ENCODE measurements at regions not wholly inside any gene's neighbourhood (a gene's known extent, or its start where the extent isn't known, plus 50 kb on each side); places are given as distances from the start of the nearest gene placed in this dataset.

GRCh38 chr12:3994500-3994899 lies 121.3 kb upstream of the PARP11 start:
- TF ChIP-seq SRF (IDR thresholded peaks at IDR 0.05; ENCODE audit: low read depth): no peak
- TF ChIP-seq, protein P1, sequence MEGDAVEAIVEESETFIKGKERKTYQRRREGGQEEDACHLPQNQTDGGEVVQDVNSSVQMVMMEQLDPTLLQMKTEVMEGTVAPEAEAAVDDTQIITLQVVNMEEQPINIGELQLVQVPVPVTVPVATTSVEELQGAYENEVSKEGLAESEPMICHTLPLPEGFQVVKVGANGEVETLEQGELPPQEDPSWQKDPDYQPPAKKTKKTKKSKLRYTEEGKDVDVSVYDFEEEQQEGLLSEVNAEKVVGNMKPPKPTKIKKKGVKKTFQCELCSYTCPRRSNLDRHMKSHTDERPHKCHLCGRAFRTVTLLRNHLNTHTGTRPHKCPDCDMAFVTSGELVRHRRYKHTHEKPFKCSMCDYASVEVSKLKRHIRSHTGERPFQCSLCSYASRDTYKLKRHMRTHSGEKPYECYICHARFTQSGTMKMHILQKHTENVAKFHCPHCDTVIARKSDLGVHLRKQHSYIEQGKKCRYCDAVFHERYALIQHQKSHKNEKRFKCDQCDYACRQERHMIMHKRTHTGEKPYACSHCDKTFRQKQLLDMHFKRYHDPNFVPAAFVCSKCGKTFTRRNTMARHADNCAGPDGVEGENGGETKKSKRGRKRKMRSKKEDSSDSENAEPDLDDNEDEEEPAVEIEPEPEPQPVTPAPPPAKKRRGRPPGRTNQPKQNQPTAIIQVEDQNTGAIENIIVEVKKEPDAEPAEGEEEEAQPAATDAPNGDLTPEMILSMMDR (IDR thresholded peaks at IDR 0.05 in 2 of 3, conservative IDR thresholded peaks at IDR 0.05 in 1 of 3; ENCODE audit: borderline replicate concordance in 1 of 3, insufficient read depth in 1 of 3, low read depth in 2 of 3, low read length in 2 of 3): no peak
- TF ChIP-seq ZNF274 (IDR thresholded peaks at IDR 0.05; ENCODE audit: low read depth, low read length): no peak
- no peak for TF ChIP-seq EZH2 (IDR thresholded peaks at IDR 0.05)
- TF ChIP-seq, protein P2, sequence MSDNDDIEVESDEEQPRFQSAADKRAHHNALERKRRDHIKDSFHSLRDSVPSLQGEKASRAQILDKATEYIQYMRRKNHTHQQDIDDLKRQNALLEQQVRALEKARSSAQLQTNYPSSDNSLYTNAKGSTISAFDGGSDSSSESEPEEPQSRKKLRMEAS (IDR thresholded peaks at IDR 0.05): no peak
- no peak for TF ChIP-seq POLR2A (IDR thresholded peaks at IDR 0.05; ENCODE audit: borderline replicate concordance, extremely low read depth, insufficient read depth, insufficient read length)
- no peak for TF ChIP-seq RAD21 (IDR thresholded peaks at IDR 0.05; ENCODE audit: low read depth)
- TF ChIP-seq, protein P3, sequence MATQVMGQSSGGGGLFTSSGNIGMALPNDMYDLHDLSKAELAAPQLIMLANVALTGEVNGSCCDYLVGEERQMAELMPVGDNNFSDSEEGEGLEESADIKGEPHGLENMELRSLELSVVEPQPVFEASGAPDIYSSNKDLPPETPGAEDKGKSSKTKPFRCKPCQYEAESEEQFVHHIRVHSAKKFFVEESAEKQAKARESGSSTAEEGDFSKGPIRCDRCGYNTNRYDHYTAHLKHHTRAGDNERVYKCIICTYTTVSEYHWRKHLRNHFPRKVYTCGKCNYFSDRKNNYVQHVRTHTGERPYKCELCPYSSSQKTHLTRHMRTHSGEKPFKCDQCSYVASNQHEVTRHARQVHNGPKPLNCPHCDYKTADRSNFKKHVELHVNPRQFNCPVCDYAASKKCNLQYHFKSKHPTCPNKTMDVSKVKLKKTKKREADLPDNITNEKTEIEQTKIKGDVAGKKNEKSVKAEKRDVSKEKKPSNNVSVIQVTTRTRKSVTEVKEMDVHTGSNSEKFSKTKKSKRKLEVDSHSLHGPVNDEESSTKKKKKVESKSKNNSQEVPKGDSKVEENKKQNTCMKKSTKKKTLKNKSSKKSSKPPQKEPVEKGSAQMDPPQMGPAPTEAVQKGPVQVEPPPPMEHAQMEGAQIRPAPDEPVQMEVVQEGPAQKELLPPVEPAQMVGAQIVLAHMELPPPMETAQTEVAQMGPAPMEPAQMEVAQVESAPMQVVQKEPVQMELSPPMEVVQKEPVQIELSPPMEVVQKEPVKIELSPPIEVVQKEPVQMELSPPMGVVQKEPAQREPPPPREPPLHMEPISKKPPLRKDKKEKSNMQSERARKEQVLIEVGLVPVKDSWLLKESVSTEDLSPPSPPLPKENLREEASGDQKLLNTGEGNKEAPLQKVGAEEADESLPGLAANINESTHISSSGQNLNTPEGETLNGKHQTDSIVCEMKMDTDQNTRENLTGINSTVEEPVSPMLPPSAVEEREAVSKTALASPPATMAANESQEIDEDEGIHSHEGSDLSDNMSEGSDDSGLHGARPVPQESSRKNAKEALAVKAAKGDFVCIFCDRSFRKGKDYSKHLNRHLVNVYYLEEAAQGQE (IDR thresholded peaks at IDR 0.05; ENCODE audit: low read depth): no peak
- no peak for TF ChIP-seq CEBPB (IDR thresholded peaks at IDR 0.05; ENCODE audit: low read depth)
- TF ChIP-seq YY1 (IDR thresholded peaks at IDR 0.05; ENCODE audit: extremely low read depth, insufficient replicate concordance, low read depth, low read length): no peak
- TF ChIP-seq TCF7L2 (IDR thresholded peaks at IDR 0.05; ENCODE audit: borderline replicate concordance, extremely low read depth, insufficient read depth, insufficient read length): no peak
- no peak for TF ChIP-seq POLR2AphosphoS5 (IDR thresholded peaks at IDR 0.05; ENCODE audit: low read depth, low read length)
- TF ChIP-seq SIN3A (IDR thresholded peaks at IDR 0.05; ENCODE audit: low read depth): no peak

Data from HCT116 (cell line).